ENCODE measurements at regions not wholly inside any gene's neighbourhood (a gene's known extent, or its start where the extent isn't known, plus 50 kb on each side); places are given as distances from the start of the nearest gene placed in this dataset.

GRCh38 chr4:101475246-101475645 lies 127.9 kb upstream of the PPP3CA start:
- H3K4me1 ChIP-seq: no peaks in the 10 kb centered on the region
- H3K27me3 ChIP-seq: no peaks in the 10 kb centered on the region
- H3K36me3 ChIP-seq: no peaks in the 10 kb centered on the region
- WGBS, 2 donors: 61 to 79% methylated on average over 1 of the region's 1 CpG
- H3K4me3 ChIP-seq: no peak overlapping the region
- H3K9me3 ChIP-seq: no peaks in the 10 kb centered on the region
- H3K27ac ChIP-seq: no peak overlapping the region
- TF ChIP-seq EP300 (IDR thresholded peaks at IDR 0.05) (no peak), CTCF (IDR thresholded peaks at IDR 0.05) (no peak), POLR2A (IDR thresholded peaks at IDR 0.05) (no peak)
- DNase-seq (ENCODE audit: low spot score in 2 of 2): no peak

- H3K27me3 ChIP-seq: no peaks in the 10 kb centered on the region
- no peak for DNase-seq (ENCODE audit: low spot score in 2 of 2)
- H3K4me1 ChIP-seq: no peaks in the 10 kb centered on the region
- H3K36me3 ChIP-seq: no peaks in the 10 kb centered on the region
- TF ChIP-seq EP300 (IDR thresholded peaks at IDR 0.05) (no peak), POLR2A (IDR thresholded peaks at IDR 0.05) (no peak), CTCF (IDR thresholded peaks at IDR 0.05) (no peak)
- H3K4me3 ChIP-seq: no peak overlapping the region
- H3K9me3 ChIP-seq: no peaks in the 10 kb centered on the region
- H3K27ac ChIP-seq: no peak overlapping the region
Measured at GRCh38 chr4:101471201-101471600, 123.9 kb upstream of the PPP3CA start.

- no peaks in the 10 kb centered on the region for H3K4me1 ChIP-seq
- no peaks in the 10 kb centered on the region for H3K36me3 ChIP-seq
- no peak for TF ChIP-seq EP300 (IDR thresholded peaks at IDR 0.05)
- no peak for TF ChIP-seq POLR2A (IDR thresholded peaks at IDR 0.05)
- no peak for TF ChIP-seq CTCF (IDR thresholded peaks at IDR 0.05)
- DNase-seq (ENCODE audit: low spot score in 2 of 2): no peak
- H3K9me3 ChIP-seq: peaks cover 0 to 9% (median under 1%) of the 10 kb centered on the region in 4 donors
- no peaks in the 10 kb centered on the region for H3K27me3 ChIP-seq
- H3K27ac ChIP-seq: no peak overlapping the region
- WGBS, 2 donors: 29 to 68% methylated on average over 2 of the region's 2 CpGs
- no peak overlapping the region for H3K4me3 ChIP-seq
Measured at GRCh38 chr4:101464596-101464995, 117.3 kb upstream of the PPP3CA start.

- TF ChIP-seq EP300 (IDR thresholded peaks at IDR 0.05) (no peak), POLR2A (IDR thresholded peaks at IDR 0.05) (no peak), CTCF (IDR thresholded peaks at IDR 0.05) (no peak)
- no peaks in the 10 kb centered on the region for H3K4me1 ChIP-seq
- H3K9me3 ChIP-seq: peaks cover 0 to 28% (median 1%) of the 10 kb centered on the region in 4 donors
- no peaks in the 10 kb centered on the region for H3K27me3 ChIP-seq
- no peak overlapping the region for H3K27ac ChIP-seq
- no peak for DNase-seq (ENCODE audit: low spot score in 2 of 2)
- no peaks in the 10 kb centered on the region for H3K36me3 ChIP-seq
- no peak overlapping the region for H3K4me3 ChIP-seq
Measured at GRCh38 chr4:101458914-101459313, 111.6 kb upstream of the PPP3CA start.

- Histone ChIP-seq H3K27me3 (no peaks in the 10 kb centered on the region), H3K36me3 (no peaks in the 10 kb centered on the region), H3K4me1 (no peaks in the 10 kb centered on the region), H3K27ac (no peak overlapping the region), H3K9me3 (peaks cover 0 to 28% (median 1%) of the 10 kb centered on the region in 4 donors), H3K4me3 (no peak overlapping the region)
- WGBS, 2 donors: 79 to 100% methylated on average over 1 to 2 of the region's 5 CpGs
- no peak for DNase-seq (ENCODE audit: low spot score in 2 of 2)
- TF ChIP-seq POLR2A (IDR thresholded peaks at IDR 0.05) (no peak), EP300 (IDR thresholded peaks at IDR 0.05) (no peak), CTCF (IDR thresholded peaks at IDR 0.05) (no peak)
Measured at GRCh38 chr4:101458473-101458872, 111.1 kb upstream of the PPP3CA start.

Measured in tibial nerve (tissue), 4 donors.